ENCODE measurements at regions not wholly inside any gene's neighbourhood (a gene's known extent, or its start where the extent isn't known, plus 50 kb on each side); places are given as distances from the start of the nearest gene placed in this dataset.
"Not testable (repeated sequence)": the region's sequence is repeated elsewhere in the genome, so short reads cannot be mapped to it uniquely, and the experiment has no call there.

- not testable (repeated sequence) for H3K9me3 ChIP-seq (ENCODE audit: control insufficient read depth, low read length); H3K27me3 ChIP-seq (ENCODE audit: control insufficient read depth, insufficient read depth, low read length, poor library complexity, severe bottlenecking); H3K27ac ChIP-seq (ENCODE audit: insufficient read depth, low read depth, low read length, poor library complexity, severe bottlenecking); H3K4me3 ChIP-seq (ENCODE audit: insufficient read depth, low read depth, low read length); H3K36me3 ChIP-seq (ENCODE audit: control insufficient read depth, insufficient read depth, low read length); H3K4me1 ChIP-seq (ENCODE audit: control insufficient read depth, insufficient read depth, low read length)
- WGBS, 2 experiments, result 71 to 91% methylated on average over 2 to 3 of the region's 6 CpGs
Observed at GRCh38 chr5:7305000-7305674, 90.8 kb upstream of the ADCY2 start.

GRCh38 chr5:7306556-7306955, 89.4 kb upstream of the ADCY2 start:
- H3K27ac ChIP-seq (ENCODE audit: insufficient read depth, low read depth, low read length, poor library complexity, severe bottlenecking); H3K36me3 ChIP-seq (ENCODE audit: control insufficient read depth, insufficient read depth, low read length); H3K9me3 ChIP-seq (ENCODE audit: control insufficient read depth, low read length); H3K27me3 ChIP-seq (ENCODE audit: control insufficient read depth, insufficient read depth, low read length, poor library complexity, severe bottlenecking); H3K4me3 ChIP-seq (ENCODE audit: insufficient read depth, low read depth, low read length); H3K4me1 ChIP-seq (ENCODE audit: control insufficient read depth, insufficient read depth, low read length): not testable (repeated sequence)
- WGBS, 2 experiments, result 93 to 94% methylated on average over 6 to 7 of the region's 10 CpGs

- H3K4me1 ChIP-seq (ENCODE audit: control insufficient read depth, insufficient read depth, low read length); H3K9me3 ChIP-seq (ENCODE audit: control insufficient read depth, low read length); H3K27me3 ChIP-seq (ENCODE audit: control insufficient read depth, insufficient read depth, low read length, poor library complexity, severe bottlenecking); H3K36me3 ChIP-seq (ENCODE audit: control insufficient read depth, insufficient read depth, low read length); H3K27ac ChIP-seq (ENCODE audit: insufficient read depth, low read depth, low read length, poor library complexity, severe bottlenecking); H3K4me3 ChIP-seq (ENCODE audit: insufficient read depth, low read depth, low read length): not testable (repeated sequence)
- WGBS, 2 experiments, result 92 to 93% methylated on average over 5 to 6 of the region's 6 CpGs
Observed at GRCh38 chr5:7307709-7308108, 88.2 kb upstream of the ADCY2 start.

- not testable (repeated sequence) for H3K4me3 ChIP-seq (ENCODE audit: insufficient read depth, low read depth, low read length); H3K36me3 ChIP-seq (ENCODE audit: control insufficient read depth, insufficient read depth, low read length); H3K27ac ChIP-seq (ENCODE audit: insufficient read depth, low read depth, low read length, poor library complexity, severe bottlenecking); H3K27me3 ChIP-seq (ENCODE audit: control insufficient read depth, insufficient read depth, low read length, poor library complexity, severe bottlenecking); H3K4me1 ChIP-seq (ENCODE audit: control insufficient read depth, insufficient read depth, low read length); H3K9me3 ChIP-seq (ENCODE audit: control insufficient read depth, low read length)
- 35 to 41% methylated on average over 6 of the region's 6 CpGs for WGBS, 2 experiments
Observed at GRCh38 chr5:7309715-7310114, 86.2 kb upstream of the ADCY2 start.

- not testable (repeated sequence) for H3K9me3 ChIP-seq (ENCODE audit: control insufficient read depth, low read length); H3K4me1 ChIP-seq (ENCODE audit: control insufficient read depth, insufficient read depth, low read length); H3K4me3 ChIP-seq (ENCODE audit: insufficient read depth, low read depth, low read length); H3K27ac ChIP-seq (ENCODE audit: insufficient read depth, low read depth, low read length, poor library complexity, severe bottlenecking); H3K27me3 ChIP-seq (ENCODE audit: control insufficient read depth, insufficient read depth, low read length, poor library complexity, severe bottlenecking); H3K36me3 ChIP-seq (ENCODE audit: control insufficient read depth, insufficient read depth, low read length)
- WGBS, 2 experiments, result 89 to 96% methylated on average over 3 of the region's 4 CpGs
Observed at GRCh38 chr5:7310656-7311055, 85.3 kb upstream of the ADCY2 start.

- H3K36me3 ChIP-seq (ENCODE audit: control insufficient read depth, insufficient read depth, low read length), result no peaks in the 10 kb centered on the region
- H3K4me3 ChIP-seq (ENCODE audit: insufficient read depth, low read depth, low read length), result no peak overlapping the region
- no peaks in the 10 kb centered on the region for H3K27me3 ChIP-seq (ENCODE audit: control insufficient read depth, insufficient read depth, low read length, poor library complexity, severe bottlenecking)
- no peaks in the 10 kb centered on the region for H3K9me3 ChIP-seq (ENCODE audit: control insufficient read depth, low read length)
- no peaks in the 10 kb centered on the region for H3K4me1 ChIP-seq (ENCODE audit: control insufficient read depth, insufficient read depth, low read length)
- H3K27ac ChIP-seq (ENCODE audit: insufficient read depth, low read depth, low read length, poor library complexity, severe bottlenecking), result no peak overlapping the region
- WGBS, 2 experiments, result 66 to 74% methylated on average over 2 of the region's 2 CpGs
Observed at GRCh38 chr5:7315118-7315517, 80.8 kb upstream of the ADCY2 start.

- Histone ChIP-seq H3K27me3 (ENCODE audit: control insufficient read depth, insufficient read depth, low read length, poor library complexity, severe bottlenecking) (no peaks in the 10 kb centered on the region), H3K4me1 (ENCODE audit: control insufficient read depth, insufficient read depth, low read length) (no peaks in the 10 kb centered on the region), H3K36me3 (ENCODE audit: control insufficient read depth, insufficient read depth, low read length) (no peaks in the 10 kb centered on the region), H3K4me3 (ENCODE audit: insufficient read depth, low read depth, low read length) (no peak overlapping the region), H3K9me3 (ENCODE audit: control insufficient read depth, low read length) (no peaks in the 10 kb centered on the region), H3K27ac (ENCODE audit: insufficient read depth, low read depth, low read length, poor library complexity, severe bottlenecking) (no peak overlapping the region)
- WGBS, 2 experiments, result 72 to 82% methylated on average over 2 of the region's 2 CpGs
Observed at GRCh38 chr5:7317751-7318150, 78.2 kb upstream of the ADCY2 start.

- Histone ChIP-seq H3K27ac (ENCODE audit: insufficient read depth, low read depth, low read length, poor library complexity, severe bottlenecking) (no peak overlapping the region), H3K9me3 (ENCODE audit: control insufficient read depth, low read length) (no peaks in the 10 kb centered on the region), H3K4me3 (ENCODE audit: insufficient read depth, low read depth, low read length) (no peak overlapping the region), H3K4me1 (ENCODE audit: control insufficient read depth, insufficient read depth, low read length) (no peaks in the 10 kb centered on the region), H3K36me3 (ENCODE audit: control insufficient read depth, insufficient read depth, low read length) (no peaks in the 10 kb centered on the region), H3K27me3 (ENCODE audit: control insufficient read depth, insufficient read depth, low read length, poor library complexity, severe bottlenecking) (no peaks in the 10 kb centered on the region)
- 83 to 85% methylated on average over 2 of the region's 2 CpGs for WGBS, 2 experiments
Observed at GRCh38 chr5:7320701-7321301, 75.1 kb upstream of the ADCY2 start.

GRCh38 chr5:7321724-7322123, 74.2 kb upstream of the ADCY2 start:
- H3K27ac ChIP-seq (ENCODE audit: insufficient read depth, low read depth, low read length, poor library complexity, severe bottlenecking), result no peak overlapping the region
- H3K27me3 ChIP-seq (ENCODE audit: control insufficient read depth, insufficient read depth, low read length, poor library complexity, severe bottlenecking), result no peaks in the 10 kb centered on the region

GRCh38 chr5:7324919-7325318, 71.0 kb upstream of the ADCY2 start:
- WGBS, 2 experiments, result 80 to 100% methylated on average over 1 to 2 of the region's 4 CpGs
- no peaks in the 10 kb centered on the region for H3K36me3 ChIP-seq (ENCODE audit: control insufficient read depth, insufficient read depth, low read length)

More at GRCh38 chr5:7321724-7322123, 74.2 kb upstream of the ADCY2 start:
- Histone ChIP-seq H3K36me3 (ENCODE audit: control insufficient read depth, insufficient read depth, low read length) (no peaks in the 10 kb centered on the region), H3K9me3 (ENCODE audit: control insufficient read depth, low read length) (no peaks in the 10 kb centered on the region), H3K4me1 (ENCODE audit: control insufficient read depth, insufficient read depth, low read length) (no peaks in the 10 kb centered on the region), H3K4me3 (ENCODE audit: insufficient read depth, low read depth, low read length) (no peak overlapping the region)
- WGBS, 2 experiments, result 93 to 95% methylated on average over 2 of the region's 2 CpGs

More at GRCh38 chr5:7324919-7325318, 71.0 kb upstream of the ADCY2 start:
- no peak overlapping the region for H3K27ac ChIP-seq (ENCODE audit: insufficient read depth, low read depth, low read length, poor library complexity, severe bottlenecking)
- H3K4me3 ChIP-seq (ENCODE audit: insufficient read depth, low read depth, low read length), result no peak overlapping the region
- H3K4me1 ChIP-seq (ENCODE audit: control insufficient read depth, insufficient read depth, low read length), result no peaks in the 10 kb centered on the region
- no peaks in the 10 kb centered on the region for H3K27me3 ChIP-seq (ENCODE audit: control insufficient read depth, insufficient read depth, low read length, poor library complexity, severe bottlenecking)
- H3K9me3 ChIP-seq (ENCODE audit: control insufficient read depth, low read length), result no peaks in the 10 kb centered on the region
